NCI-H1436 treated with DMSO at 0.1 percent for 48 hours (cell line): ENCODE measurements at regions not wholly inside any gene's neighbourhood (a gene's known extent, or its start where the extent isn't known, plus 50 kb on each side); places are given as distances from the start of the nearest gene placed in this dataset.

Experiments used
- DNase-seq: peaks from one replicate; lab custom pipeline; 2025; lab: John Stamatoyannopoulos, UW

- no peak for DNase-seq
These were observed 812.9 kb upstream of the ZNF608 start for GRCh38 chr5:125559296-125559695.

- DNase-seq = no peak
These were observed 814.2 kb upstream of the ZNF608 start for GRCh38 chr5:125560476-125561225.

- DNase-seq = no peak
These were observed 818.0 kb upstream of the ZNF608 start for GRCh38 chr5:125564317-125564975.

- DNase-seq = no peak
These were observed 828.1 kb upstream of the ZNF608 start for GRCh38 chr5:125574491-125575044.

- no peak for DNase-seq
These were observed 828.9 kb upstream of the ZNF608 start for GRCh38 chr5:125575171-125575890.

GRCh38 chr5:125575891-125576505 lies 829.6 kb upstream of the ZNF608 start:
- peak; percentile 84 for DNase-seq

GRCh38 chr5:125576822-125577221 lies 830.4 kb upstream of the ZNF608 start:
- no peak for DNase-seq

- no peak for DNase-seq
These were observed 832.1 kb upstream of the ZNF608 start for GRCh38 chr5:125578551-125578950.

GRCh38 chr5:125579182-125579581 lies 832.7 kb upstream of the ZNF608 start:
- DNase-seq = no peak

GRCh38 chr5:125581311-125581710 lies 834.9 kb upstream of the ZNF608 start:
- DNase-seq = no peak

- DNase-seq = no peak
These were observed 835.9 kb upstream of the ZNF608 start for GRCh38 chr5:125582352-125582751.

- no peak for DNase-seq
These were observed 837.1 kb upstream of the ZNF608 start for GRCh38 chr5:125583321-125584139.

GRCh38 chr5:125584140-125584520 lies 837.7 kb upstream of the ZNF608 start:
- no peak for DNase-seq

GRCh38 chr5:125587631-125588030 lies 835.6 kb upstream of the GRAMD2B start:
- no peak for DNase-seq

- no peak for DNase-seq
These were observed 830.4 kb upstream of the GRAMD2B start for GRCh38 chr5:125592856-125593255.

- no peak for DNase-seq
These were observed 828.1 kb upstream of the GRAMD2B start for GRCh38 chr5:125595095-125595494.

- no peak for DNase-seq
These were observed 827.4 kb upstream of the GRAMD2B start for GRCh38 chr5:125595845-125596244.

- DNase-seq = no peak
These were observed 825.9 kb upstream of the GRAMD2B start for GRCh38 chr5:125597338-125597737.

GRCh38 chr5:125600559-125600958 lies 822.6 kb upstream of the GRAMD2B start:
- DNase-seq = no peak

- no peak for DNase-seq
These were observed 821.0 kb upstream of the GRAMD2B start for GRCh38 chr5:125602184-125602583.

GRCh38 chr5:125603321-125603720 lies 819.9 kb upstream of the GRAMD2B start:
- DNase-seq = no peak
